Astrocyte (in vitro differentiated cells and primary cell): ENCODE measurements at regions not wholly inside any gene's neighbourhood (a gene's known extent, or its start where the extent isn't known, plus 50 kb on each side); places are given as distances from the start of the nearest gene placed in this dataset.

ENCODE experiments used
- DNase-seq: peaks from one replicate; pipeline ENCODE4 v3.0.0-alpha.2; 2010; ENCODE audit warnings: low read depth
- FAIRE-seq: peaks from 2 replicates; lab custom pipeline; 2011; peaks lifted over from hg19 to GRCh38; lab: Jason Lieb, UNC
- H2AFZ ChIP-seq: 2 replicates; pipeline ENCODE4 v1.6.0; 2012; ENCODE audit warnings: low read depth, low read length, inconsistent platforms
- H3K27ac ChIP-seq: 2 replicates; pipeline ENCODE4 v1.5.1; 2011; ENCODE audit warnings: low read depth, low read length, inconsistent platforms
- H3K27me3 ChIP-seq: 2 replicates; pipeline ENCODE4 v1.6.0; 2011; ENCODE audit warnings: low read length, inconsistent platforms; ENCODE audit not compliant: insufficient read depth
- H3K36me3 ChIP-seq: 2 replicates; pipeline ENCODE4 v1.5.1; 2011; ENCODE audit warnings: low read length, inconsistent platforms; ENCODE audit not compliant: insufficient read depth
- H3K4me1 ChIP-seq: 2 replicates; pipeline ENCODE4 v1.5.1; 2011; ENCODE audit warnings: low read length, inconsistent platforms; ENCODE audit not compliant: insufficient read depth
- H3K4me2 ChIP-seq: 2 replicates; pipeline ENCODE4 v1.6.0; 2012; ENCODE audit warnings: low read length, inconsistent platforms
- H3K4me3 ChIP-seq: 2 replicates; pipeline ENCODE4 v1.5.1; 2011; ENCODE audit warnings: low read depth, mild to moderate bottlenecking, low read length, inconsistent platforms; ENCODE audit not compliant: insufficient read depth
- H3K79me2 ChIP-seq: 2 replicates; pipeline ENCODE4 v1.6.0; 2012; ENCODE audit warnings: mild to moderate bottlenecking, low read length, inconsistent platforms; ENCODE audit not compliant: insufficient read depth
- H3K9ac ChIP-seq: 2 replicates; pipeline ENCODE4 v1.6.0; 2012; ENCODE audit warnings: mild to moderate bottlenecking, low read length, inconsistent platforms
- H3K9me3 ChIP-seq: 2 replicates; pipeline ENCODE4 v1.5.1; 2012; ENCODE audit warnings: low read depth, mild to moderate bottlenecking, low read length, inconsistent platforms; ENCODE audit not compliant: insufficient read depth
- H4K20me1 ChIP-seq: 2 replicates; pipeline ENCODE4 v1.6.0; 2012; ENCODE audit warnings: low read length, inconsistent platforms; ENCODE audit not compliant: insufficient read depth
- H3K27ac Mint-ChIP-seq: one replicate; pipeline ENCODE4 v1.8.0; 2021; ENCODE audit warnings: mild to moderate bottlenecking, mixed read lengths; ENCODE audit not compliant: unreplicated experiment
- H3K27me3 Mint-ChIP-seq: one replicate; pipeline ENCODE4 v1.8.0; 2021; ENCODE audit warnings: low read depth, mixed read lengths; ENCODE audit not compliant: unreplicated experiment
- H3K36me3 Mint-ChIP-seq: one replicate; pipeline ENCODE4 v1.8.0; 2021; ENCODE audit warnings: low read depth, mixed read lengths; ENCODE audit not compliant: unreplicated experiment
- H3K4me1 Mint-ChIP-seq: one replicate; pipeline ENCODE4 v1.8.0; 2021; ENCODE audit warnings: low read depth, mixed read lengths; ENCODE audit not compliant: unreplicated experiment
- H3K4me3 Mint-ChIP-seq: one replicate; pipeline ENCODE4 v1.8.0; 2021; ENCODE audit warnings: mild to moderate bottlenecking, moderate library complexity, mixed read lengths; ENCODE audit not compliant: unreplicated experiment
- H3K9me3 Mint-ChIP-seq: one replicate; pipeline ENCODE4 v1.8.0; 2021; ENCODE audit warnings: mild to moderate bottlenecking, mixed read lengths; ENCODE audit not compliant: unreplicated experiment
- CTCF ChIP-seq: IDR thresholded peaks from 2 replicates; pipeline ENCODE4 v1.5.1; 2011; ENCODE audit warnings: low read depth, mild to moderate bottlenecking, inconsistent platforms, low read length, moderate library complexity; ENCODE audit not compliant: insufficient read depth
- EZH2 ChIP-seq: IDR thresholded peaks from 2 replicates; pipeline ENCODE4 v1.6.1; 2012; ENCODE audit warnings: mild to moderate bottlenecking, low read length, inconsistent platforms; ENCODE audit not compliant: insufficient read depth

DNA sequence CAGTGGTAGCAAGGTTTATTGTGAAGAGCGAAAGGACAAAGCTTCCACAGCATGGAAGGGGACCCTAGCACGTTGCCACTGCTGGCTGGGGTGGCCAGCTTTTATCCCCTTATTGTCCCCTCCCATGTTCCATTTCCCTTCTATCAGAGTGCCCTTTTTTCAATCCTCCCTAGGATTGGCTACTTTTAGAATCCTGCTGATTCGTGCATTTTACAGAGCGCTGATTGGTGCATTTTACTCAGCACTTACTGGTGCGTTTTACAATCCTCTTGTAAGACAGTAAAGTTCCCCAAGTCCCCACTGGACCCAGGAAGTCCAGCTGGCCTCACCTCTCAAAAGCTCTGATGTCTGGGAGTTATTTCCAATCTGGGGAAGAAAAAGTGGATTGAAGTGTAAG, 90.1 kb downstream of the CD8B2 start:
- TF ChIP-seq CTCF (no peak), EZH2 (no peak)
- Histone ChIP-seq H3K9me3 (no peaks in the 10 kb centered on the region), H3K79me2 (no peaks in the 10 kb centered on the region), H3K27me3 (peaks cover 15% of the 10 kb centered on the region), H3K4me1 (peaks cover 11% of the 10 kb centered on the region), H3K4me3 (no peak overlapping the region), H4K20me1 (no peaks in the 10 kb centered on the region), H3K9ac (no peak overlapping the region), H3K27ac (no peak overlapping the region), H3K36me3 (no peaks in the 10 kb centered on the region), H3K4me2 (no peak overlapping the region), H2AFZ (no peak overlapping the region)
- H3K27me3 Mint-ChIP-seq, result peaks cover 6% of the 10 kb centered on the region
- FAIRE-seq, result no peak
- H3K27ac Mint-ChIP-seq, result peak overlapping the region; percentile 84
- H3K4me3 Mint-ChIP-seq, result no peak overlapping the region
- peaks cover 28% of the 10 kb centered on the region for H3K4me1 Mint-ChIP-seq
- no peaks in the 10 kb centered on the region for H3K36me3 Mint-ChIP-seq
- DNase-seq, result no peak
- no peaks in the 10 kb centered on the region for H3K9me3 Mint-ChIP-seq

GRCh38 chr2:106579750-106580197, 92.6 kb downstream of the CD8B2 start:
- H3K4me1 ChIP-seq, result peaks cover 11% of the 10 kb centered on the region
- H3K27ac ChIP-seq, result no peak overlapping the region
- peaks cover under 1% of the 10 kb centered on the region for H3K9me3 Mint-ChIP-seq
- H3K4me3 ChIP-seq, result no peak overlapping the region
- H3K9ac ChIP-seq, result no peak overlapping the region
- no peaks in the 10 kb centered on the region for H4K20me1 ChIP-seq
- H3K9me3 ChIP-seq, result no peaks in the 10 kb centered on the region
- peaks cover 15% of the 10 kb centered on the region for H3K27me3 ChIP-seq
- no peaks in the 10 kb centered on the region for H3K36me3 Mint-ChIP-seq
- FAIRE-seq (no peak), DNase-seq (no peak)
- H2AFZ ChIP-seq, result no peak overlapping the region
- no peak overlapping the region for H3K4me2 ChIP-seq
- TF ChIP-seq CTCF (no peak), EZH2 (no peak)
- H3K27ac Mint-ChIP-seq, result no peak overlapping the region
- H3K79me2 ChIP-seq, result no peaks in the 10 kb centered on the region
- H3K36me3 ChIP-seq, result no peaks in the 10 kb centered on the region
- H3K4me1 Mint-ChIP-seq, result peaks cover 28% of the 10 kb centered on the region
- peaks cover 13% of the 10 kb centered on the region for H3K27me3 Mint-ChIP-seq
- no peak overlapping the region for H3K4me3 Mint-ChIP-seq

- H3K27ac Mint-ChIP-seq, result no peak overlapping the region
- Histone ChIP-seq H2AFZ (no peak overlapping the region), H3K4me2 (no peak overlapping the region), H3K9me3 (no peaks in the 10 kb centered on the region), H4K20me1 (no peaks in the 10 kb centered on the region), H3K27me3 (peaks cover 15% of the 10 kb centered on the region), H3K4me1 (peaks cover 11% of the 10 kb centered on the region), H3K27ac (no peak overlapping the region), H3K79me2 (no peaks in the 10 kb centered on the region), H3K4me3 (no peak overlapping the region), H3K9ac (no peak overlapping the region), H3K36me3 (no peaks in the 10 kb centered on the region)
- TF ChIP-seq EZH2, result no peak
- no peak for TF ChIP-seq CTCF
- peaks cover 26% of the 10 kb centered on the region for H3K4me1 Mint-ChIP-seq
- H3K27me3 Mint-ChIP-seq, result peaks cover 18% of the 10 kb centered on the region
- peaks cover 5% of the 10 kb centered on the region for H3K9me3 Mint-ChIP-seq
- no peaks in the 10 kb centered on the region for H3K36me3 Mint-ChIP-seq
- FAIRE-seq, result no peak
- no peak for DNase-seq
- no peak overlapping the region for H3K4me3 Mint-ChIP-seq
These were observed 93.1 kb downstream of the CD8B2 start for GRCh38 chr2:106580241-106580640.
